Keratinocyte (primary cell): ENCODE measurements at regions not wholly inside any gene's neighbourhood (a gene's known extent, or its start where the extent isn't known, plus 50 kb on each side); places are given as distances from the start of the nearest gene placed in this dataset.

Source experiments
- DNase-seq: peaks from one replicate; pipeline ENCODE4 v3.0.0-alpha.2; 2011; ENCODE audit warnings: low read depth, missing footprints, low spot score
- FAIRE-seq: peaks from 2 replicates; lab custom pipeline; 2011; peaks lifted over from hg19 to GRCh38; lab: Jason Lieb, UNC
- H2AFZ ChIP-seq: 2 replicates; pipeline ENCODE4 v1.6.0; 2012; ENCODE audit warnings: low read length, control low read depth, inconsistent platforms; ENCODE audit not compliant: control insufficient read depth
- H3K27ac ChIP-seq: 2 replicates; pipeline ENCODE4 v1.5.1; 2011; ENCODE audit warnings: low read length; ENCODE audit not compliant: control insufficient read depth, insufficient read depth
- H3K27me3 ChIP-seq: 3 replicates; pipeline ENCODE4 v1.6.0; 2011; ENCODE audit warnings: low read length; ENCODE audit not compliant: control insufficient read depth, insufficient read depth; ENCODE audit errors: extremely low read depth
- H3K36me3 ChIP-seq, 2 experiments: 2 replicates in 1 of 2; 3 replicates in 1 of 2; pipeline ENCODE4 v1.5.1; 2011; ENCODE audit warnings: low read length in 2 of 2, mild to moderate bottlenecking in 1 of 2; ENCODE audit not compliant: control insufficient read depth in 2 of 2, insufficient read depth in 2 of 2; ENCODE audit errors: extremely low read depth in 1 of 2
- H3K4me1 ChIP-seq: 3 replicates; pipeline ENCODE4 v1.5.1; 2011; ENCODE audit warnings: low read length; ENCODE audit not compliant: control insufficient read depth, insufficient read depth; ENCODE audit errors: extremely low read depth
- H3K4me2 ChIP-seq: 3 replicates; pipeline ENCODE4 v1.6.0; 2011; ENCODE audit warnings: low read depth, low read length; ENCODE audit not compliant: control insufficient read depth, insufficient read depth; ENCODE audit errors: extremely low read depth
- H3K4me3 ChIP-seq, 3 experiments: fragments of 200-600 bp in 1 of 3; sonication (generic) in 1 of 3; 2 replicates in 2 of 3; 3 replicates in 1 of 3; pipeline ENCODE4 v1.5.1; 2011 to 2016; ENCODE audit warnings: low read length in 3 of 3, mild to moderate bottlenecking in 3 of 3, control low read depth in 2 of 3, inconsistent platforms in 1 of 3, low read depth in 1 of 3, mixed read lengths in 1 of 3, mixed run types in 1 of 3, moderate library complexity in 1 of 3; ENCODE audit not compliant: control insufficient read depth in 2 of 3, insufficient read depth in 2 of 3; ENCODE audit errors: extremely low read depth in 1 of 3
- H3K79me2 ChIP-seq: 2 replicates; pipeline ENCODE4 v1.6.0; 2012; ENCODE audit warnings: low read length; ENCODE audit not compliant: control insufficient read depth, insufficient read depth
- H3K9ac ChIP-seq: 3 replicates; pipeline ENCODE4 v1.6.0; 2011; ENCODE audit warnings: low read length; ENCODE audit not compliant: control insufficient read depth, insufficient read depth; ENCODE audit errors: extremely low read depth
- H3K9me1 ChIP-seq: 3 replicates; pipeline ENCODE4 v1.6.0; 2011; ENCODE audit warnings: low read length; ENCODE audit not compliant: control insufficient read depth, insufficient read depth; ENCODE audit errors: extremely low read depth
- H3K9me3 ChIP-seq: 2 replicates; pipeline ENCODE4 v1.5.1; 2012; ENCODE audit warnings: low read depth, low read length; ENCODE audit not compliant: control insufficient read depth
- H4K20me1 ChIP-seq: 3 replicates; pipeline ENCODE4 v1.6.0; 2011; ENCODE audit warnings: low read length; ENCODE audit not compliant: control insufficient read depth, insufficient read depth; ENCODE audit errors: extremely low read depth
- EZH2 ChIP-seq: IDR thresholded peaks from one replicate; pipeline ENCODE4 v1.6.1; 2012; ENCODE audit warnings: inconsistent platforms, mild to moderate bottlenecking, low read length, moderate library complexity
- dilution Hi-C: fragments of 300-500 bp; cut with MboI; formaldehyde crosslinking; loops from one replicate; pipeline ENCODE4 v1.7.0; 2020; ENCODE audit warnings: low sequenced_read_pairs; ENCODE audit not compliant: extremely low pct_ligation_motif_present
- TF ChIP-seq, protein P1 (sequence below), 3 experiments: IDR thresholded peaks in 1 of 3; conservative IDR thresholded peaks in 1 of 3; optimal IDR thresholded peaks in 1 of 3; 2 replicates in 2 of 3; 3 replicates in 1 of 3; pipeline versions ENCODE3 to v1.5.1; 2011; ENCODE audit warnings: low read length in 3 of 3, mild to moderate bottlenecking in 3 of 3, moderate library complexity in 2 of 3, control low read depth in 1 of 3, inconsistent platforms in 1 of 3; ENCODE audit not compliant: insufficient read depth in 2 of 3; ENCODE audit errors: extremely low read depth in 1 of 3

DNA sequence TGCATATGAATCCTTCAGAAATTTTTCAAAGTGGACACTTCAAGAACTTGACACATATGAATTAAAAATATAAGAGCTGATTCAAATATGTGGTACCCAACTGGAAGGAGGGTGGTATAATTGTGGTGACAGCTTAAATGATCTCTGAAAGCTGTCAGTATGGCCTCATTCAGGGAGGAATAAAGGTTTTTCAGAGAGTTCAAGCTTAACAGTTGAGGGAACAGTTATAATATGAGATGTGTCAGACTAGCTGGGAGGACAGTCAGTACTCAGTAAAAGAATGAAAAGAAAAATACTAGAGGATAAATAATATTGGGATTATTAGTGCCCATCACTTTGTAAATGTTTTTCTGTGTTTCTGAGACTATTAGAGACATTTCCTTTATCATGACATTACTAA is 277.5 kb downstream of the RASSF9 start:
- dilution Hi-C loops = no loop called here
- FAIRE-seq = no peak
- Histone ChIP-seq H2AFZ (no peak overlapping the region), H3K79me2 (no peaks in the 10 kb centered on the region), H3K27ac (no peak overlapping the region), H3K9me3 (no peaks in the 10 kb centered on the region), H3K9ac (no peak overlapping the region), H3K9me1 (no peaks in the 10 kb centered on the region), H3K4me1 (no peaks in the 10 kb centered on the region), H3K4me3 (no peak overlapping the region), H3K27me3 (no peaks in the 10 kb centered on the region), H3K4me2 (no peak overlapping the region), H3K36me3 (no peaks in the 10 kb centered on the region), H4K20me1 (no peaks in the 10 kb centered on the region)
- TF ChIP-seq, protein P1, sequence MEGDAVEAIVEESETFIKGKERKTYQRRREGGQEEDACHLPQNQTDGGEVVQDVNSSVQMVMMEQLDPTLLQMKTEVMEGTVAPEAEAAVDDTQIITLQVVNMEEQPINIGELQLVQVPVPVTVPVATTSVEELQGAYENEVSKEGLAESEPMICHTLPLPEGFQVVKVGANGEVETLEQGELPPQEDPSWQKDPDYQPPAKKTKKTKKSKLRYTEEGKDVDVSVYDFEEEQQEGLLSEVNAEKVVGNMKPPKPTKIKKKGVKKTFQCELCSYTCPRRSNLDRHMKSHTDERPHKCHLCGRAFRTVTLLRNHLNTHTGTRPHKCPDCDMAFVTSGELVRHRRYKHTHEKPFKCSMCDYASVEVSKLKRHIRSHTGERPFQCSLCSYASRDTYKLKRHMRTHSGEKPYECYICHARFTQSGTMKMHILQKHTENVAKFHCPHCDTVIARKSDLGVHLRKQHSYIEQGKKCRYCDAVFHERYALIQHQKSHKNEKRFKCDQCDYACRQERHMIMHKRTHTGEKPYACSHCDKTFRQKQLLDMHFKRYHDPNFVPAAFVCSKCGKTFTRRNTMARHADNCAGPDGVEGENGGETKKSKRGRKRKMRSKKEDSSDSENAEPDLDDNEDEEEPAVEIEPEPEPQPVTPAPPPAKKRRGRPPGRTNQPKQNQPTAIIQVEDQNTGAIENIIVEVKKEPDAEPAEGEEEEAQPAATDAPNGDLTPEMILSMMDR (optimal IDR thresholded peaks at IDR 0.05 in 1 of 3, IDR thresholded peaks at IDR 0.05 in 1 of 3, conservative IDR thresholded peaks at IDR 0.05 in 1 of 3; ENCODE audit: extremely low read depth in 1 of 3, insufficient read depth in 2 of 3, low read length in 3 of 3) = no peak
- no peak for TF ChIP-seq EZH2
- DNase-seq = no peak

DNA sequence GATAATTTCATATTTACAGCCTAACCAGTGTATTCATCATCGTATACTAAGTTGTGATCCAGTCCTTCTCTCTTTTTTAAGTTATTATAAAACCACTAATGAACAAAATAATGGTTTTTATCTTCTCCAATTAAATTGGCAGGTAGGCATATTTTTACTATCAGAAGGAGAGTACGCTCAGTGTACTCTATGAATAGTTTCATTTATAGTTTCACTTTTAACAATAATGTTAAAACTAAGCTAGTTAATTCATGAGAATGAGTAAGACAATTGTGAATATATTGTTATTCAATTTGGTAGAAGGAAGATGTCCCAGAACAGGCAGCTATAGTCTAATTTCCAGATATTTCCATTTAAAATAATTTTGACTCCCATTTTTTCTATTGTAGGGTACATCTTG is 277.1 kb downstream of the RASSF9 start:
- H3K4me1 ChIP-seq = no peaks in the 10 kb centered on the region
- no peak for DNase-seq
- no peaks in the 10 kb centered on the region for H3K79me2 ChIP-seq
- no peaks in the 10 kb centered on the region for H3K27me3 ChIP-seq
- H3K9me1 ChIP-seq = no peaks in the 10 kb centered on the region
- no peak overlapping the region for H3K4me2 ChIP-seq
- H3K9ac ChIP-seq = no peak overlapping the region
- H3K36me3 ChIP-seq = no peaks in the 10 kb centered on the region
- no peaks in the 10 kb centered on the region for H3K9me3 ChIP-seq
- dilution Hi-C loops = no loop called here
- H4K20me1 ChIP-seq = no peaks in the 10 kb centered on the region
- H3K4me3 ChIP-seq = no peak overlapping the region
- FAIRE-seq = no peak
- H3K27ac ChIP-seq = no peak overlapping the region
- TF ChIP-seq, protein P1 (optimal IDR thresholded peaks at IDR 0.05 in 1 of 3, IDR thresholded peaks at IDR 0.05 in 1 of 3, conservative IDR thresholded peaks at IDR 0.05 in 1 of 3; ENCODE audit: extremely low read depth in 1 of 3, insufficient read depth in 2 of 3, low read length in 3 of 3) = no peak
- no peak for TF ChIP-seq EZH2
- H2AFZ ChIP-seq = no peak overlapping the region
